ENCODE measurements at regions not wholly inside any gene's neighbourhood (a gene's known extent, or its start where the extent isn't known, plus 50 kb on each side); places are given as distances from the start of the nearest gene placed in this dataset.
A peak's percentile ranks its signal among the peaks of the same experiment; 100 is the strongest.

DNA sequence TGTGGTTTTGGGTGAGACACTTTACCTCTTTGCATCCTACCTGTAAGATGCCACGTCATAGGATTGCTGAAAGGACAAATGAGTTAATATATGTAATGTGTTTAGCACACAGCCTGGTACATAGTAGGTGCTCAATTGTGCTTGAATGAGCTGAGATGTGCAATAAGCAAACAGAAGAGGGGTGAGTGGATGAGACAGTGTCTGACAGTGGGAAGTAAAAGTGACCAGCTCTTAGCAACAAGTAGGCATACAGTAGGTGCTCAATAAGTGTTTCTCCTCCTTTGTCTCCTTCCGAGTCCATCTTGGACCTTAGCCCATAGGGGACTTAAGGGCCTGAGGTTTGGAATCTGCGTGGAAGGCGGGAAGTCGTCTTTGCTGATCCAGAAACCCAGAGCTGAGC is 104.7 kb downstream of the CEBPB start:
- Histone ChIP-seq H3K4me2 (no peak overlapping the region), H3K9me3 (ENCODE audit: insufficient read depth, low read depth) (no peaks in the 10 kb centered on the region), H3K36me3 (ENCODE audit: low read depth) (no peaks in the 10 kb centered on the region), H2AFZ (no peak overlapping the region), H3K27me3 (ENCODE audit: insufficient read depth, low read depth) (no peaks in the 10 kb centered on the region), H3K4me1 (replicated peaks; ENCODE audit: insufficient read depth) (peaks cover 46% of the 10 kb centered on the region), H3K9me2 (ENCODE audit: insufficient read depth) (no peaks in the 10 kb centered on the region), H3F3A (ENCODE audit: insufficient read depth, low read depth) (peaks cover 79% of the 10 kb centered on the region), H3K79me2 (ENCODE audit: low read depth) (no peaks in the 10 kb centered on the region), H4K20me1 (ENCODE audit: insufficient read depth) (no peaks in the 10 kb centered on the region), H3K4me3 (no peak overlapping the region), H3K27ac (0 out of 2 replicates have a peak overlapping the region, but pooled peaks have one; percentile 6)
- TF ChIP-seq, protein P1, sequence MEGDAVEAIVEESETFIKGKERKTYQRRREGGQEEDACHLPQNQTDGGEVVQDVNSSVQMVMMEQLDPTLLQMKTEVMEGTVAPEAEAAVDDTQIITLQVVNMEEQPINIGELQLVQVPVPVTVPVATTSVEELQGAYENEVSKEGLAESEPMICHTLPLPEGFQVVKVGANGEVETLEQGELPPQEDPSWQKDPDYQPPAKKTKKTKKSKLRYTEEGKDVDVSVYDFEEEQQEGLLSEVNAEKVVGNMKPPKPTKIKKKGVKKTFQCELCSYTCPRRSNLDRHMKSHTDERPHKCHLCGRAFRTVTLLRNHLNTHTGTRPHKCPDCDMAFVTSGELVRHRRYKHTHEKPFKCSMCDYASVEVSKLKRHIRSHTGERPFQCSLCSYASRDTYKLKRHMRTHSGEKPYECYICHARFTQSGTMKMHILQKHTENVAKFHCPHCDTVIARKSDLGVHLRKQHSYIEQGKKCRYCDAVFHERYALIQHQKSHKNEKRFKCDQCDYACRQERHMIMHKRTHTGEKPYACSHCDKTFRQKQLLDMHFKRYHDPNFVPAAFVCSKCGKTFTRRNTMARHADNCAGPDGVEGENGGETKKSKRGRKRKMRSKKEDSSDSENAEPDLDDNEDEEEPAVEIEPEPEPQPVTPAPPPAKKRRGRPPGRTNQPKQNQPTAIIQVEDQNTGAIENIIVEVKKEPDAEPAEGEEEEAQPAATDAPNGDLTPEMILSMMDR (conservative IDR thresholded peaks at IDR 0.05): no peak
- TF ChIP-seq EZH2 (IDR thresholded peaks at IDR 0.05; ENCODE audit: low read depth): no peak
- CTCF ChIA-PET: no interaction called here
- intact Hi-C loops (cut with micrococcal nuclease; ENCODE audit: unreplicated experiment): no loop called here
- POLR2A ChIA-PET (ENCODE audit: unreplicated experiment): no interaction called here
- BruUV-seq (replicated peaks): no TSS peak
- DNase-seq: no peak

DNA sequence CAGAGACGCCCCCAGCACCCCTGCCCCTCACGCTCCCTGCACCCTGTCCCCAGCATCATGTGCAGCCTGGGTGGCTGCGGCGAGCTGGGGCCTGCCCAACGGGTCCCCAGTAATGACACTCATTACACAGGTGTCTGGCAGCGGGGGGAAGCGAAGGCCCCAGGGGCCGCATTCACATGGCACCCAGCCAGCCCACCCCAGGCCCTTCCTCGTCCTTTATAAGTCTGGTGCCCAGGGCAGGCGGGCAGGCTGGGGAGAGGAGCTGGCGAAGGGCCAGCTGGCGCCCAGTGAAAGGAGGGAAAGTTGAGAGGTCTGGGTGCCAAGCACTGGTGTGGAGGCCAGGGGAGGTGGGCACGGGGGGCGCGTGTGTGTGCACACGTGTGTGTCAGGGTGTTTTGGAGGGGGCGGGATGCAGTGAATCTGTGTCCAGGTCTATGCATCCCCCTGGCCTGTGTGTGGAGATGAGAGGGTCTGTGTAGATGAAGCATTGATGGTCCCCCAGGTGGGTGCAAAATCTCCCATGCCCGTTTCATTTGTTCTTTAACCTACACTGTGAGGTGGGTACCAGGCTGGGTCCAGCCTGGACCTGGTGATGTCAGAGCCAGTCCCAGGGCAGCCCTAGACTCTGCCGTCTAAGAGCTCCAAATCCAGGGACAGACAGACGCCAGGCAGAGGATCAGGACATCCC is 105.3 kb downstream of the CEBPB start:
- Histone ChIP-seq H3K79me2 (ENCODE audit: low read depth) (no peaks in the 10 kb centered on the region), H3K27me3 (ENCODE audit: insufficient read depth, low read depth) (no peaks in the 10 kb centered on the region), H3K36me3 (ENCODE audit: low read depth) (no peaks in the 10 kb centered on the region), H3K9me2 (ENCODE audit: insufficient read depth) (no peaks in the 10 kb centered on the region), H3K4me2 (no peak overlapping the region), H3K27ac (no peak overlapping the region), H3K4me3 (no peak overlapping the region), H2AFZ (no peak overlapping the region), H3K4me1 (replicated peaks; ENCODE audit: insufficient read depth) (peaks cover 45% of the 10 kb centered on the region), H3F3A (ENCODE audit: insufficient read depth, low read depth) (peaks cover 75% of the 10 kb centered on the region), H4K20me1 (ENCODE audit: insufficient read depth) (no peaks in the 10 kb centered on the region), H3K9me3 (ENCODE audit: insufficient read depth, low read depth) (no peaks in the 10 kb centered on the region)
- ChIA-PET POLR2A (ENCODE audit: unreplicated experiment) (interaction anchor here (0.5 kb wide), 1 partner anchor 102 kb away, joined by 26 read pairs; no protein-coding TSS in a partner anchor), CTCF (interaction anchor here (0.6 kb wide), 1 partner anchor 497 kb away, joined by 5 read pairs; no protein-coding TSS in a partner anchor)
- DNase-seq: peak in 1 of 2 experiments; percentile 52
- intact Hi-C loops (cut with micrococcal nuclease; ENCODE audit: unreplicated experiment): no loop called here
- no TSS peak for BruUV-seq (replicated peaks)
- TF ChIP-seq, protein P1 (conservative IDR thresholded peaks at IDR 0.05): no peak
- TF ChIP-seq EZH2 (IDR thresholded peaks at IDR 0.05; ENCODE audit: low read depth): no peak

DNA sequence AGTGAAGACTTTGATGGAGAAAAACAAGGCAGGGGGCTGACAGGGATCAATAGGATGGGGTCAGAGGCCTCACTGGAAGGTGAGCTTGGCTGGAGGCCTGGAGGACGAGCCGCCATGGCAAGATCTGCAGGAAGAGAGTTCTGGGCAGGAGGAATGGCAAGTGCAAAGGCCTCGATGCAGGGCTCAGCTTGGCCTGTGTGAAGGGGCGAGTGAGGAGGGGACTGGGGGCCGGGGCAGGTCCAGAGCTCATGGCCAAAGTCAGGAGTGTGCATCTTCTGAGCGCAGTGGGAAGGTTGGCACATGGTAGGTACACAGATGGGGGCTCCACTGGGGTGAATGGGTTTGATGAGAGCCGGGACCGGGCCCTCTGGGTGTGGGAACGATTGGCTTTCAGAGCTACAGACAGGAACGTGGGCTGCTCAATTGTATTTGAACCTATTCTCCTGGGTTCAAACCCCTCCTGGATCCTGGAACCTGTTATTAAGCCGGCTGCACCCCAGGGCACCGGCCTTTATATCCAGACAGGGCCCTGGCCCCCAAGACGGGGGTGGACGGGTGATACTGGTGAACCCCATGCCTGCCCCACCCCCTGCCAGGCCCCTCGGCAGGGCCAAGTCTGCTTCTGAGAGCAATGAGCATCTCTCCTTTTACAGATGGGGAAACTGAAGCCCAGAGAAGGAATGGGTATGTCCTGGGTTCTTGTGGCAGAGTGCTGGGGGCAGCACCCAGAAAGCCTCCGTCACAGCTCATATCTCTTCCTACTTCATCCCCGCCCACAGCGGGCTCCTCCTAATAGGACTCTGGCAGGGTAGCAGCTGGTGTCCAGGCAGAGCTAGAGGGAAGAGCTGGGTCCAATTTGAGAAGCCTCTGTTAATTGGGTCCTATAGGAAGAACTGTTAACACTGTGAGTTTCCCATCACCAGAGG is 106.1 kb downstream of the CEBPB start:
- Histone ChIP-seq H3K27ac (no peak overlapping the region), H3F3A (ENCODE audit: insufficient read depth, low read depth) (peaks cover 67% of the 10 kb centered on the region), H3K4me2 (no peak overlapping the region), H3K36me3 (ENCODE audit: low read depth) (no peaks in the 10 kb centered on the region), H3K27me3 (ENCODE audit: insufficient read depth, low read depth) (no peaks in the 10 kb centered on the region), H3K4me1 (replicated peaks; ENCODE audit: insufficient read depth) (peaks cover 37% of the 10 kb centered on the region), H3K4me3 (no peak overlapping the region), H2AFZ (no peak overlapping the region), H3K79me2 (ENCODE audit: low read depth) (no peaks in the 10 kb centered on the region), H3K9me3 (ENCODE audit: insufficient read depth, low read depth) (no peaks in the 10 kb centered on the region), H3K9me2 (ENCODE audit: insufficient read depth) (no peaks in the 10 kb centered on the region), H4K20me1 (ENCODE audit: insufficient read depth) (no peaks in the 10 kb centered on the region)
- DNase-seq: no peak
- ChIA-PET POLR2A (ENCODE audit: unreplicated experiment) (interaction anchor here (0.7 kb wide), 1 partner anchor 119 kb away, joined by 5 read pairs; no protein-coding TSS in a partner anchor), CTCF (interaction anchor here (0.6 kb wide), 1 partner anchor 497 kb away, joined by 5 read pairs; no protein-coding TSS in a partner anchor)
- TF ChIP-seq, protein P1 (conservative IDR thresholded peaks at IDR 0.05): no peak
- no peak for TF ChIP-seq EZH2 (IDR thresholded peaks at IDR 0.05; ENCODE audit: low read depth)
- intact Hi-C loops (cut with micrococcal nuclease; ENCODE audit: unreplicated experiment): no loop called here
- BruUV-seq (replicated peaks): no TSS peak

All from PC-9 (cell line).